Endothelial cell of umbilical vein (primary cell): ENCODE measurements at regions not wholly inside any gene's neighbourhood (a gene's known extent, or its start where the extent isn't known, plus 50 kb on each side); places are given as distances from the start of the nearest gene placed in this dataset.

Source experiments
- BruUV-seq: library from RNA; stranded (reverse); fragments of 400-500 nt; replicated peaks from 2 replicates; lab custom pipeline; 2021; lab: Mats Ljungman, UMichigan
- CTCF ChIA-PET: fragments of 300-600, 350-600 bp; sonication (Branson Sonifier 250); formaldehyde crosslinking; loops from one replicate; lab custom pipeline; 2021; ENCODE audit warnings: antibody characterized with exemption, inconsistent platforms; lab: Charles Lee
- POLR2A ChIA-PET: fragments of 300-600, 350-600 bp; sonication (Branson Sonifier 250); formaldehyde crosslinking; loops from one replicate; lab custom pipeline; 2021; ENCODE audit warnings: antibody characterized with exemption, inconsistent platforms; lab: Charles Lee
- DNase-seq: peaks from one replicate; pipeline ENCODE4 v3.0.0-alpha.2; 2011; ENCODE audit warnings: low read depth, low spot score
- FAIRE-seq: peaks from 2 replicates; lab custom pipeline; 2011; peaks lifted over from hg19 to GRCh38; lab: Jason Lieb, UNC
- H2AFZ ChIP-seq: 2 replicates; pipeline ENCODE4 v1.6.0; 2012; ENCODE audit warnings: low read depth, low read length, control low read depth, inconsistent platforms
- H3K27ac ChIP-seq: 2 replicates; pipeline ENCODE4 v1.5.1; 2011; ENCODE audit warnings: low read depth, mild to moderate bottlenecking, control low read depth, low read length, moderate library complexity; ENCODE audit not compliant: insufficient read depth
- H3K27me3 ChIP-seq, 2 experiments: 2 replicates each; pipeline versions ENCODE4 v1.6.0 to v1.6.1; 2011; ENCODE audit warnings: low read length in 2 of 2, mixed read lengths in 1 of 2; ENCODE audit not compliant: control insufficient read depth in 2 of 2, insufficient read depth in 2 of 2
- H3K36me3 ChIP-seq, 2 experiments: 2 replicates in 1 of 2; 3 replicates in 1 of 2; pipeline ENCODE4 v1.5.1; 2011; ENCODE audit warnings: low read length in 2 of 2, mild to moderate bottlenecking in 1 of 2, moderate library complexity in 1 of 2; ENCODE audit not compliant: control insufficient read depth in 2 of 2, insufficient read depth in 2 of 2; ENCODE audit errors: extremely low read depth in 1 of 2
- H3K4me1 ChIP-seq: 3 replicates; pipeline ENCODE4 v1.5.1; 2011; ENCODE audit warnings: mild to moderate bottlenecking, low read length; ENCODE audit not compliant: control insufficient read depth, insufficient read depth; ENCODE audit errors: extremely low read depth
- H3K4me2 ChIP-seq: 2 replicates; pipeline ENCODE4 v1.6.1; 2011; ENCODE audit warnings: low read length, control low read depth, mixed read lengths; ENCODE audit not compliant: insufficient read depth
- H3K4me3 ChIP-seq, 3 experiments: fragments of 200-600 bp in 1 of 3; sonication (generic), shearing (Covaris generic) in 1 of 3; replicated peaks in 1 of 3; 2 replicates each; pipeline ENCODE4 v1.5.1; 2011 to 2016; ENCODE audit warnings: control low read depth in 3 of 3, low read length in 3 of 3, mild to moderate bottlenecking in 2 of 3, inconsistent platforms in 1 of 3, low read depth in 1 of 3, moderate library complexity in 1 of 3; ENCODE audit not compliant: insufficient read depth in 1 of 3
- H3K79me2 ChIP-seq: 2 replicates; pipeline ENCODE4 v1.6.0; 2012; ENCODE audit warnings: low read length, inconsistent platforms; ENCODE audit not compliant: control insufficient read depth, insufficient read depth
- H3K9ac ChIP-seq: replicated peaks from 2 replicates; pipeline ENCODE3; 2011; ENCODE audit warnings: low read length, control low read depth; ENCODE audit not compliant: insufficient read depth; ENCODE audit errors: extremely low read depth
- H3K9me1 ChIP-seq: replicated peaks from 3 replicates; pipeline ENCODE4 v1.6.0; 2011; ENCODE audit warnings: mild to moderate bottlenecking, low read length; ENCODE audit not compliant: control insufficient read depth, insufficient read depth; ENCODE audit errors: extremely low read depth
- H3K9me3 ChIP-seq: replicated peaks from 2 replicates; pipeline ENCODE4 v1.5.1; 2012; ENCODE audit warnings: low read length, inconsistent platforms; ENCODE audit not compliant: control insufficient read depth, insufficient read depth
- H4K20me1 ChIP-seq: replicated peaks from 2 replicates; pipeline ENCODE3; 2011; ENCODE audit warnings: mild to moderate bottlenecking, low read length; ENCODE audit not compliant: control insufficient read depth, insufficient read depth; ENCODE audit errors: extremely low read depth
- EZH2 ChIP-seq: IDR thresholded peaks from 2 replicates; pipeline ENCODE4 v1.6.1; 2012; ENCODE audit warnings: borderline replicate concordance, low read depth, mild to moderate bottlenecking, moderate library complexity, low read length, inconsistent platforms; ENCODE audit not compliant: severe bottlenecking
- FOS ChIP-seq: IDR thresholded peaks from 2 replicates; pipeline ENCODE4 v1.6.1; 2011; ENCODE audit warnings: mild to moderate bottlenecking, low read length, moderate library complexity, borderline replicate concordance; ENCODE audit not compliant: insufficient read depth
- GATA2 ChIP-seq: IDR thresholded peaks from 2 replicates; pipeline ENCODE4 v1.7.0; 2011; ENCODE audit warnings: low read depth, mild to moderate bottlenecking, moderate library complexity, mixed read lengths, low read length; ENCODE audit not compliant: insufficient read length, insufficient read depth
- JUN ChIP-seq: IDR thresholded peaks from 2 replicates; pipeline ENCODE4 v1.6.1; 2011; ENCODE audit warnings: borderline replicate concordance, low read depth; ENCODE audit not compliant: insufficient read length, insufficient read depth
- MYC ChIP-seq: IDR thresholded peaks from one replicate; pipeline ENCODE4 v1.6.1; 2011; ENCODE audit warnings: mild to moderate bottlenecking, low read depth, low read length
- POLR2A ChIP-seq: IDR thresholded peaks from 2 replicates; pipeline ENCODE4 v1.6.1; 2012; ENCODE audit warnings: low read depth, mild to moderate bottlenecking, control low read depth, low read length
- POLR2AphosphoS5 ChIP-seq: IDR thresholded peaks from 2 replicates; pipeline ENCODE4 v1.6.1; 2012; ENCODE audit warnings: low read depth, mild to moderate bottlenecking, control low read depth, low read length, moderate library complexity; ENCODE audit not compliant: insufficient read depth
- dilution Hi-C: fragments of 300-500 bp; cut with MboI; formaldehyde crosslinking; loops from one replicate; pipeline ENCODE4 v1.15.0; 2019; ENCODE audit warnings: low sequenced_read_pairs; ENCODE audit not compliant: extremely low pct_ligation_motif_present
- intact Hi-C: fragments of 100-400 bp; cut with micrococcal nuclease; formaldehyde crosslinking; loops from one replicate; pipeline ENCODE4 v1.10.0; 2022
- TF ChIP-seq, protein P1 (sequence below): IDR thresholded peaks from 2 replicates; pipeline ENCODE4 v1.6.1; 2011; ENCODE audit not compliant: insufficient read depth, insufficient read length
- TF ChIP-seq, protein P2 (sequence below), 2 donors: IDR thresholded peaks; 1 replicate in 1 of 2; 2 replicates in 1 of 2; pipeline ENCODE4 v1.5.1; 2011; ENCODE audit warnings: low read length in 2 of 2, mild to moderate bottlenecking in 2 of 2, moderate library complexity in 2 of 2, control low read depth in 1 of 2, inconsistent platforms in 1 of 2, low read depth in 1 of 2; ENCODE audit not compliant: insufficient read depth in 1 of 2; ENCODE audit errors: extremely low read depth in 1 of 2

DNA sequence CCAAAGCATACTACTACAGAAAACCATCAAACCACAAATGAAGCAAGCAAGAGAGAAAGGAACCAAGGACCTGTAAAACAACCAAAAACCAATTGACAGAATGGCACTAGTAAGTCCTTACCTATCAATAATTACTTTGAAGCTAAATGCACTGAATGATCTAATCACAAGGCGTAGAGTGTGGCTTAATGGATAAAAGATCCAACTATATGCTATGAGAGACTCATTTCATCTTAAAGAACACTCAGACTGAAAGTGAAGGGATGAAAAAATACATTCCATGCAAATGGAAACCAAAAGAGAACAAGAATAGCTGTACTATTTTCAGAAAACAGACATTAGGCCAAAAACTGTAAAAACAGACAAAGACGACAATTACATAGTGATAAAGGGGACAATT is 70.7 kb downstream of the CRPPA start:
- no peak for DNase-seq
- ChIA-PET POLR2A (no interaction called here), CTCF (interaction anchor here (1.7 kb wide), 1 partner anchor 8 kb away, joined by 5 read pairs; no protein-coding TSS in a partner anchor)
- no peaks in the 10 kb centered on the region for H3K27me3 ChIP-seq
- no peaks in the 10 kb centered on the region for H3K9me3 ChIP-seq
- no peaks in the 10 kb centered on the region for H3K4me1 ChIP-seq
- BruUV-seq: no TSS peak
- dilution Hi-C loops (no loop called here), intact Hi-C loops (no loop called here)
- H3K27ac ChIP-seq: no peak overlapping the region
- no peak overlapping the region for H3K4me3 ChIP-seq
- no peaks in the 10 kb centered on the region for H3K79me2 ChIP-seq
- no peaks in the 10 kb centered on the region for H3K36me3 ChIP-seq
- no peak for TF ChIP-seq POLR2A
- no peak for TF ChIP-seq FOS
- no peak for TF ChIP-seq MYC
- TF ChIP-seq GATA2: no peak
- no peak for TF ChIP-seq JUN
- TF ChIP-seq, protein P1, sequence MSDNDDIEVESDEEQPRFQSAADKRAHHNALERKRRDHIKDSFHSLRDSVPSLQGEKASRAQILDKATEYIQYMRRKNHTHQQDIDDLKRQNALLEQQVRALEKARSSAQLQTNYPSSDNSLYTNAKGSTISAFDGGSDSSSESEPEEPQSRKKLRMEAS: no peak
- TF ChIP-seq, protein P2, sequence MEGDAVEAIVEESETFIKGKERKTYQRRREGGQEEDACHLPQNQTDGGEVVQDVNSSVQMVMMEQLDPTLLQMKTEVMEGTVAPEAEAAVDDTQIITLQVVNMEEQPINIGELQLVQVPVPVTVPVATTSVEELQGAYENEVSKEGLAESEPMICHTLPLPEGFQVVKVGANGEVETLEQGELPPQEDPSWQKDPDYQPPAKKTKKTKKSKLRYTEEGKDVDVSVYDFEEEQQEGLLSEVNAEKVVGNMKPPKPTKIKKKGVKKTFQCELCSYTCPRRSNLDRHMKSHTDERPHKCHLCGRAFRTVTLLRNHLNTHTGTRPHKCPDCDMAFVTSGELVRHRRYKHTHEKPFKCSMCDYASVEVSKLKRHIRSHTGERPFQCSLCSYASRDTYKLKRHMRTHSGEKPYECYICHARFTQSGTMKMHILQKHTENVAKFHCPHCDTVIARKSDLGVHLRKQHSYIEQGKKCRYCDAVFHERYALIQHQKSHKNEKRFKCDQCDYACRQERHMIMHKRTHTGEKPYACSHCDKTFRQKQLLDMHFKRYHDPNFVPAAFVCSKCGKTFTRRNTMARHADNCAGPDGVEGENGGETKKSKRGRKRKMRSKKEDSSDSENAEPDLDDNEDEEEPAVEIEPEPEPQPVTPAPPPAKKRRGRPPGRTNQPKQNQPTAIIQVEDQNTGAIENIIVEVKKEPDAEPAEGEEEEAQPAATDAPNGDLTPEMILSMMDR (IDR thresholded peaks at IDR 0.05; ENCODE audit: extremely low read depth in 1 of 2, insufficient read depth in 1 of 2, low read depth in 1 of 2, low read length in 2 of 2): no peak
- TF ChIP-seq POLR2AphosphoS5: no peak
- no peak for TF ChIP-seq EZH2
- H4K20me1 ChIP-seq: no peaks in the 10 kb centered on the region
- H3K9ac ChIP-seq: no peak overlapping the region
- H3K9me1 ChIP-seq: no peaks in the 10 kb centered on the region
- H3K4me2 ChIP-seq: no peak overlapping the region
- no peak for FAIRE-seq
- no peak overlapping the region for H2AFZ ChIP-seq
